ENCODE measurements at regions not wholly inside any gene's neighbourhood (a gene's known extent, or its start where the extent isn't known, plus 50 kb on each side); places are given as distances from the start of the nearest gene placed in this dataset.

DNA sequence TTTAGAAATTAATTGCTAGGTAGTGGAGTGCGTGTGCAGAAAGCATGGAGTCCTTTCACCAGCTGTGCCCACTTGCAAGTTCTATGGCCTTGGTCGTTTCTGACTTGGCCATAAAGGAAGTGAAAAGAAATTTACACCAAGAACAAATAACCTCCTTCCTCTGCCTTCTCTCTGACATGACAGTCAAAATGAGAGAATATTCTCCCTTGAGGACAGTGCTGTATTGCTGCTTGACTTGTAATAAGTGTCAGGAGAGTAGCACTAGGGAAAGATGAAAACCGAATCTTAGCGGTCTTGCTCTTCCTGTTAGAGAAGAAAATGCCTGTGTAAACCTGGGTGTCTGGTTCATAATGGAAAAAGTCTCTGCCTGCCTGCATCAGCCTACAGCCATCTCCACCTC, 333.1 kb upstream of the RAG2 start:
- no peak for DNase-seq

GRCh38 chr11:36930256-36930655, 332.2 kb upstream of the RAG2 start:
- DNase-seq, result no peak

- no peak for DNase-seq
Observed at GRCh38 chr11:36929401-36929800, 331.4 kb upstream of the RAG2 start.

DNA sequence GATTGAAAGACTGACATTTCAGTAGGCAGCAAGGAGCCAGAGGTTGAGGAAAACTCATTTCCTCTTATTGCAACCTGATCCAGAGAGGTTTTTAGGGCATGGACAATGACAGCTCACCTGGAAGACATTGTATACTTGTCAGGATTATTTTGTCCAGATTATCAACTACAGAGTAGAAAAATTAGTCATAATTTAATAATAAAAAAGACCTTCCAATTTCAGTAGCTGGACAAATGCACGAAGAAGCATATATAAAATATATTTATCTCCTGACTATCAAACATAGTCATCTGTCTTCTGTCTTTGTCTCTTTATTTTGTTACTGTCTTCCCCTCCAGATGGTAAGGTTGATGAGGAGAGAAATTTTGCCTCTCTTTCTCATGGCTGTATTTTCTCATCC, 330.6 kb upstream of the RAG2 start:
- DNase-seq, result no peak

DNA sequence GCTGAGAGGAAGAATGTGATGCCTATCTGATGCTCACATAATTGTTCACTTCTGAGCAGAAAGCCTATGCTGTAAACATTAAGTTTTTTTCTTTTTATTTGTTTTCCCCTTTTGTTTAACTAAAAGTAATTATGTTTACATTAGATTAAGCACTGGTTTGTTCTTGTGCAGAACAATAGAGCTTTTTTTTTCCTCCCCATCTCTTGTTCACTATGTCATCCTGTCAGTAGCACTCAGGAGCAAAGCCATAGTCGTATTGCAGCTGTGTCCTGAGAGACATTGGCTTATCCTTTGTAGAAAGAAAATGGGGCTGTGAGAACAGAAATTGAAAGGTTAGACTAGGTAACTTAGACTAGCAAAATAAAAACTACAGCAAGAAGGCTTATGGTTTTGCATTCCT, 301.8 kb upstream of the RAG2 start:
- DNase-seq, result no peak

DNA sequence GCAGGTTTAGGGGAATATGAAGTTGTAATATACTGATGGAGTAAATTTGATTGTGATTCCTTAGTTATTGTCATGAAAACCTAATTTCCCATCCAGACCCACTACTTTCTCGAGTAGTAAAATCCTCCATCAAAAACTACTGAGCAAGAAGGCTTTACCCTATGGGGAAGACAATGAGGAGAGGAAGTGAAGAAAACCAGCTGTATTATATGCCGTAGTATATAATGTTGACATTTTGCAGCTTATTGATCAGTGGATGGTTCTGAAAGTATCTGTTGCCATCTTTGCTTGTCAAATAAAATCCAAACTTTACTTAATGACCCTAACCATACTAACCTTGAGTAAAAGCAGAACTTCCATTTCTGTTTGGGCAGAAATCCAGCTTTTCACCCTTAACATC, 292.8 kb upstream of the RAG2 start:
- DNase-seq, result no peak

DNA sequence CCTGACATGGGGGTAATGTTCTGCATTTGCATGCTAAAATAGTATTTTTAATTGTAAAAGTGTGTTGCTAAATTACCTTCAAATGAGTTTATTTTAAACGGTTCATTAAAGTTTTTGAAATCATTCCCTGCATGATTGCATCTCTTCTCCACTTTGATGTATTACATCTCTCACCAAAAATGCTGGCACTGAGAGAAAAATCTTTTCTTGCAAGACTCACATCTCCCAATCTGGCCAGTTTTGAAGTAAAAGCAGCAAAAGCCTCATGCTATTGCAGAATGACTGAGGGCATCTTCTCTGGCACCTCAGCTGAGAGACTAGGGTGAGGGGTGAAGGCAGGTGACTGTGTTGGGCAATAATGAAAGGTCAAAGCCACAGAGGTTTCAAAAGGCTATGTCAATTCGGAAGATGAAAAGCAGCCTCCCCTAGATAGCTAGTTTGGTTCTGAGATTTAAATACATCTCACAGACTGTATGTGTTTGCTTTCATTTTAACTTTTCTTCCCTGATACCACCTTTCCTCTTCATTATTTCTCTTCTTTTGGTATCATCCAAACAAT, 292.2 kb upstream of the RAG2 start:
- no peak for DNase-seq

- DNase-seq, result no peak
Observed at GRCh38 chr11:36885154-36885553, 287.1 kb upstream of the RAG2 start.

DNA sequence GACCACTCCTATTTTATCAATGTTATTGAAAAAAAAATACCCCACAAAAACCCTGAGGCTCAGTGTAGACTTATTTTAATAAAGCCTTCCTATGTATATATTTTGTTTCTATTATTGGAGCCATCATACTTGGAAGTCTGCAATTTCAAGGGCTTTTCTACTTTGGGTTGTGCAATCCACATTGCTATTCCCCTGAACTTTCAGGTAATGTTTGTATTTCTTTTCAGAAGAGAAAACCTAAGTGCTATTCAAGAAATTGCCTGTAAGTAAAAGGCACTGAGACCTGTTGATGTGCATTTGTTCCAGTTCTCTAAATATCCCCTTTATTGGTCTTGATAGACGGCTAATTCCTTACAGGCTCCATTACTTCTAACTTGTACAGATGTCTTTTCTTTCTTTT, 280.7 kb upstream of the RAG2 start:
- DNase-seq, result no peak

GRCh38 chr11:36877149-36877548, 279.1 kb upstream of the RAG2 start:
- no peak for DNase-seq

DNA sequence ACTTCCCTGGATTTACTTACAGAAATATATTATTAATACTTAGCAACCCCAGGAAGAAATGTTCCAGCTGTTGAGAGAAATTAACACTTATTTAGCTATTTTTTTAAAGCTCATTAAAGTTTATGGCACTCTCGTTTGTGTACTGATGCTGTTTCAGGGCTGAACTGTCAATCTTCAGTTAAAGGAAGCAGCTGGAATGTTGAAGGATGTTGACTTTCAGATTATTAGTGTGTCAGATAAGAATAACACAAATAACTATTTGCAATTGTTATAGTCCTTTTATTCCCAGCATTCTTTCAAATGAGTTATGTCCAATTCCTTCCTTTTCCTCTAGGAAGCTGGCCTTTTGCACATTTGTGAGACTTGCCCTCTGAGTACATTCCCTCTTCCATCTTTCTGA, 278.2 kb upstream of the RAG2 start:
- DNase-seq, result no peak

DNA sequence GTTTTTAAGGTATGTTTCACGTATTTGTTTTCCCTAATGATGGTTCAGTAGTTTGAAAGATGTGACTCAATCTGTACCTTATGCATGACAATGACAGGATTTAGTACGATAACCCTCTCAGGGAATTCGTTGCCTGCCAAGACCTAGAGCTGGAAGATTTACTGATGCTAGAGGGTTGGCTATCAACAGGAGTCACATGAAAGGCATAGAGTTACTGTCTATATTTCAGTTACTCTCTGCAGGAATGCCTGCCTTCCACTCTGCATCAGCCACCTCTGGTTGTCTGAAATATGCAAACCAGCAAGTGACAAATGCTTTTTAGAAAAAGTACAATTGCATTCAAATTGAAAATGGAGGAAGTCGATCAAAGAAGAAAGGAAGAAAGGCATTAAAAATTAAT, 276.3 kb upstream of the RAG2 start:
- DNase-seq, result no peak

DNA sequence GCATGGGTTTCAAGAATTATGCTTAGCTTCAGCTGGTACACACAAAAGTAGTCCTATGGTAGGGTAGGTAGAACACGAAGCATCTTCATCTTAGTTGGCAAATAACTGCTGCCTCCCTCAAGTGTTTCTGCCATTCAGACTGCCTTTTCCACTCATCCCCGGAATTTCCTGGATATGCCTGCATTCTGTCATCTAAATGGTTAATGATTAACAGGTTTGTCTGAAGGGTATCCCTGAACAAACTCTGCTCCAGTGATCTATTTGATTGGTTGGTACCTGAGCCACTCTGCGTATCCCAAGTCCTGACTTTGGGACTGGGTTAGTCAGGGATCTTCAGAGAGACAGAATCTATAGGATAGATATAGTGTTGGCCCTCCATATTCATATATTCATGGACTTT, 272.3 kb upstream of the RAG2 start:
- no peak for DNase-seq

- DNase-seq, result no peak
Observed at GRCh38 chr11:36868380-36868779, 270.3 kb upstream of the RAG2 start.

- no peak for DNase-seq
Observed at GRCh38 chr11:36865846-36866245, 267.8 kb upstream of the RAG2 start.

- no peak for DNase-seq
Observed at GRCh38 chr11:36854875-36855274, 256.8 kb upstream of the RAG2 start.

DNA sequence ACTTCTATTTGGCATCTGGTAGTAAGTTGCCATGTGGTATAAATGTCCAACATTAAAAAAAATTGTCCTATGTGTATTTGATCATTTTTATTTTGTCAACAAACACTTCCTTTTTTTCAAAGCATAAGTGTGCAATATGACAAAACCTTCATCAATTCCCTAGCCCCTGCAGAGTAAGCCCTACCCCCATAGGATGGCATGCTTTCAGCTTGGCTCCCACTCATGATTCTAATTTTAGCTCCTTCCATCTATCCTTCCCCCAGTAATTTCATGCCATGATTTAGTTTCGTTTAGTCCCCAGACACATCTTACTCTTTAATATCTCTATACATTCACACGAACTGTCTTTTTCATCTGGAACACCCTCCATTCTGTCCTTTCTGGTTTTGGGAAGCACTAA, 250.6 kb upstream of the RAG2 start:
- DNase-seq, result no peak

GRCh38 chr11:36840378-36840777, 242.3 kb upstream of the RAG2 start:
- no peak for DNase-seq

DNA sequence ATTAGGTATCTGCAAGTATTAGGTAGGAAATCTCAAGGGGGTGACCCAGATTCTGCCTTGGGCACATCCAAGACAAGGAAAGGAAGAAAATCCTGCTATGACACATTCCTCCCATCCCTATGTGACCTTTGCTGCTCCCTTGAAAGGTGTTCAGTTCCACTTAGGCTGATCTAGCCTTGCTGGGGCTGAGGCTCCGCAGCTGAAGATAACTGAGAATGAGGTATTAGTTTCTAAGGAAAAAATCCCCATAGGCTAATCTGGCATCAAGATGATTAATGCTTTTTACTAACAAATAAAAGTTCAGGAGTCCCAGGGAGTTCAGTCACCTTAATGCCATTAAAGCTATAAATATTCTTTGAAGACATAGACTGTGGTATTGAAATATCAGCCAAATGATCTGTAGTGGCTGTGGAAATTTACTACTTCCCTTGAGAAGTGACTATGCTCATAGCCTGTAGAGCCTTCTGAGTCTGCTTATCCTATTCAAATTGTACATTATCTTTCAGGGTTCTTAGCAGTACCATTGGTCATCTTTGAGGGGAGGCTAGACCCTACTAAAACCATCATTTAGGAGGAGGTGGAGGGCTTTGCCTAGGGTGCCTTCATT, 239.9 kb upstream of the RAG2 start:
- no peak for DNase-seq

- no peak for DNase-seq
Observed at GRCh38 chr11:36825251-36825650, 227.2 kb upstream of the RAG2 start.

DNA sequence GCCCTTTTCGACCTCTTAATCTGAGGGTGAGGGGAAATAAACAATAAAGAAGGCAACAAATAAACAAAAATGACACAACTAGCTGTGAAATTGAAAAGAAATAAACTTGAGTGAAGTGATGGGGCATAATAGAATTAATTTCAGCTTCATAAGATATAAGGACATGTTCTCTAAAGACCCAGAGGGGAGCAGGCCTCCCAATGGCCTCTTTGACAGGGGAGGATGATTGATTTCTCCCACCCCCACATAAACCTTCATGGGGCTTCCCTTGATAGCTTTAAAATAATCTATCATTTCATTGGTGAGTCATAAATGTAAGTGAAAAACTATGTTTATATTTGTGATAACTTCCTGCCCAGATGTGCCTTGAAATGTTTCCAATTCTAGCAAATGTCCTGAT, 226.3 kb upstream of the RAG2 start:
- no peak for DNase-seq

DNA sequence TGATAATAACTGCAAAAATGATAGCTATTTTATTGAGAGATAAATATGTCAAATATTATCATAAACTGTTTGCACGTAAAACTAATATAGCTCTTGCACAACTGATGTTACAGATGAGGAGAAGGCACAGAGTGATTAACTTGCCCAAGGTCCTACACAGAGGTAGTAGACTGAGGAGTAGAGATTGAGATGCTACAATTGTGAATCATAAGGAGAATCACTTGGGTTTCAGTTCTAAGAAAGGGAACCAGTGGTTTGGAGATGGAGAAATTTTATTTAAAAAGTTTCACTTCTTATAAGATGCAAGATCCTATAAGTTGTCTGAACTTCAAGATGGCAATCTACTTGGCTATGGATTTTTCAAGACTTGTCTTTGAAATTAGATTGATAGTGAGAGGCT, 224.8 kb upstream of the RAG2 start:
- no peak for DNase-seq

GRCh38 chr11:36818410-36818809, 220.4 kb upstream of the RAG2 start:
- no peak for DNase-seq

GRCh38 chr11:36817336-36817965, 219.4 kb upstream of the RAG2 start:
- DNase-seq, result no peak

- no peak for DNase-seq
Observed at GRCh38 chr11:36809303-36809702, 211.3 kb upstream of the RAG2 start.
